DMS153 treated with DMSO at 0.1 percent for 48 hours (cell line): ENCODE measurements at regions not wholly inside any gene's neighbourhood (a gene's known extent, or its start where the extent isn't known, plus 50 kb on each side); places are given as distances from the start of the nearest gene placed in this dataset.
A peak's percentile ranks its signal among the peaks of the same experiment; 100 is the strongest.

ENCODE experiments used
- DNase-seq: peaks from one replicate; lab custom pipeline; 2025; ENCODE audit not compliant: unreplicated experiment; lab: John Stamatoyannopoulos, UW

DNA sequence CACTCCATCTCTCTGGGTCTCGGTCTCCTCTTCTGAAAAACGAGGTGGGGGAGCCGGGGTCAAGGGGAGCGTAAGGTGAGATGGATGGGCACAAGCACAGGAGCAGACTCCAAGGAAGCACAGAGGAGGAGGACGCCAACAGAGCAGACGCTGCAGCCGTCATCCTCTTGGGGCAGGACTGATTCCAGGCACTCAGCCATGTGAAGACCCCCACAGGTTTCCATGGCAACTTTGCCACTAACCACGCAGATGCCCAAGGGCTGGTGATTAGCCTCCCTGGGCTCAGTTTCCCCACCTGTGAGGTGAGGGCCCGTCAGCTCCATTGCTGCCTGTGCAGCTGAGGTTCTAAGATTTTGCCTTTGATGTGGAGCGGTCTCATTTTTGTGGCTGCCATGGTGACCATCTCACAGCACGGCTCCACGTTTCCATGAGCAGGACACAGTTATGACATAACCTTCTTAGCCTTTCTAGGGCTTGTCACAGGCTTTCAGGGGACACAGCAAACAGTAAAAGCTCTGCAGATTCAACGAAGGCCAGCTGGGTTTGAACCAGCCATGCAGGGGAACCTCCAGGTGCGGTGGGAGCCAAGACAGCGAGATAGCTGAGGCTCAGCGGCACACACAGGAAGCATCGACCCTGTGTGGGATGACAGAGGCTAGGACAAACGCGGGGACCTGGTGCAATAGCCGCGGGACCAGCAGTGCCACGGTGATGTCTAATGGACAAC is 170.3 kb downstream of the NUP210 start:
- DNase-seq, result no peak

DNA sequence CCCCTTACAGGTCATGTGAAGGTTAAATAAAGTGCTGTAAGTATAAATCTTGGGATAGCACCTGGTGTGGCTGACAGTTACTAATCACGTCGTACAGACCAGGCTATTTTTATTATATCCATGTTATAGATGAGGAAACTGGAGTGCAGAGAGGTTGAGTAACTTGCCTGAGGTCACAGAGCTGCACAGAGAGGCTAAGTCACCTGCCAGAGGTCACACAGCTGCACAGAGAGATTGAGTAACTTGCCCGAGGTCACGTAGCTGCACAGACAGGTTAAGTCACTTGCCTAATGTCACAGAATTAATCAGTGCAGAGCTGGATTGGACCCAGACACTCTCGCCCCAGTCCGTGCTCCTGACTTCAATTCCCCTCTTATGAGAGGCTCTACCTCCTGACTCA is 171.5 kb downstream of the NUP210 start:
- DNase-seq, result no peak

DNA sequence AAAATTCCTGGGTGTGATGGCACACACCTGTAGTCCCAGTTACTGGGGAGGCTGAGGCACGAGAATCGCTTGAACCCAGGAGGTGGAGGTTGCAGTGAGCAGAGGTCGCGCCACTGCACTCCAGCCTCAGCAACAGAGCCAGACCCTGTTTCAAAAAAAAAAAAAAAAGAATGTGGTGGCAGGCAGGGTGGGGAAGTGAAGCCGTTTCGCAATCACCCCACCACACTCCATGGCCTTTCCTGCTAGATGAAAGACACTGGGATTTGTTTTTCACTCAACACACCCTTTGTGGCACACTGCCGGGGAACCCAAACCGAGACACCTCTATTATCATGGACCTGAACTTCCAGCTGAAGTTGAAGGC is 172.4 kb upstream of the IQSEC1 start:
- no peak for DNase-seq

DNA sequence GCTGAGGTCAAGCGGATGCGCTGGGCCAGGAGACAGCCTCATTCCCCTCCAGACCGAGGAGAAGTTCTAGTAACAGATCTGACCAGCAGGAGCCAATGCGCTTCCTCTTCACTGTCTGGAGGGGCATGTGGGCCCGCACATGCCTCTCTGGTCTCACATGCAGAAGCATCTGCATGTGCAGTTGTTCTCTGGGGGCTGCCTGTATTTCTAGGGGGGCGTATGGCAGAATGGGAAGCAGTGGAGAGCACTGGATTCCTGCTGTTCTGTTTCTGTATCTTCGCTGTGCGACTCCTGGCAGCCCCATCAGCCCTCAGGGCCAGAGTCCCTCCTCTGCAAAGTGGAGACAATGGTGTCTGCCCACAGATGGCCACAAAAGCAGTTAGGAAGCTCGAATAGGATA is 170.4 kb upstream of the IQSEC1 start:
- DNase-seq, result no peak

DNA sequence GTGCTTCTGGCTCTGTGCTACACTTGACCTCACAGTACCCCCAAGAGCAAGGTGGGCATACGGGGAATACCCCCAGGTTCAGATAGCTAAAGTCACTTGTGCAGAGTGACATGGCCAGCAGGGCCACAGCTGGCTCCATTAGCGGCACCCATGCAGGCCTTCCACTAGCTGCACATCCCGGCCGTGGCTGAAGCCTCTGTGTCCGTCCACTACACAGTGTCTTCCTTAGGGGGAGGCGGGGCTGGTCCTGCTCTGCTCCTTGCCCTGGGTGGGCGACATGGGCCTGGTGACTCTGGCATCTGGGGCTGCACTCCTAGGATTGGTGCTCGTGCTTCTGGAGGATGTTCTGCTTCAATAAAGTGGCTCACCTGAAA is 169.1 kb upstream of the IQSEC1 start:
- no peak for DNase-seq

DNA sequence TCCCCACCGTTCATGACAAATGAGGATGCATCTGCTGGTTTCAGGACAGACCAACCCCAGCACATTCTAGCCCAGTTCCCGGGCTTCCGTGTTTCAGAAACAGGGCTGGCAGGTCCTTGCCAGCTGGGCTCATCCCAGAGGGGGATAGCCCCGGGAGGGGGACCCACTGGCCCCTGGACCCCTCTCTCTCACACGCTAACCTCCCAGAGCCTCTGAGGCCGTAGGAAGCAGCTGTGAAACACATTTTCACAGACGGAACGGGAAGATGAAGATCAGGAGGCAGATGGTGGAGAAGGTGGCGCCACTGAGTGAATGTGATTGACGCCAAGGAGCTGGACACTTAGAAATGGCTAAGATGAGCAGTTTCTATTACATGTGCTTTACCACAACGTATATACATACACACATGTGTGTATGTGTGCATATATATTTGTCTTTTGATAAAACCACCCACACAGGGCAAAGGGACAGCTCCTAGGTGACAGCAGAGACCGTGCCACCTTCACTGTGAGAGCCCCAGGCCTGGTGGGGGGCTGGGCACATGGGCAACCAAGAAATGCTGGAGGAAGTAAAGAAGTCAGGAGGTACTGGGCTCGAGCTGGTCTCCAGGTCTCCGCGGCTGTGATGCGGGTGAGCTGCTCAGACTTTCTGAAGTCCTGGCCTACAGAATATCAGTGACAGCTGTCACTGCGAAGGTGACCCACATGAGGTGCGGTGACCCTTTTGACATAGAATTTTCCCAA is 168.6 kb upstream of the IQSEC1 start:
- no peak for DNase-seq

DNA sequence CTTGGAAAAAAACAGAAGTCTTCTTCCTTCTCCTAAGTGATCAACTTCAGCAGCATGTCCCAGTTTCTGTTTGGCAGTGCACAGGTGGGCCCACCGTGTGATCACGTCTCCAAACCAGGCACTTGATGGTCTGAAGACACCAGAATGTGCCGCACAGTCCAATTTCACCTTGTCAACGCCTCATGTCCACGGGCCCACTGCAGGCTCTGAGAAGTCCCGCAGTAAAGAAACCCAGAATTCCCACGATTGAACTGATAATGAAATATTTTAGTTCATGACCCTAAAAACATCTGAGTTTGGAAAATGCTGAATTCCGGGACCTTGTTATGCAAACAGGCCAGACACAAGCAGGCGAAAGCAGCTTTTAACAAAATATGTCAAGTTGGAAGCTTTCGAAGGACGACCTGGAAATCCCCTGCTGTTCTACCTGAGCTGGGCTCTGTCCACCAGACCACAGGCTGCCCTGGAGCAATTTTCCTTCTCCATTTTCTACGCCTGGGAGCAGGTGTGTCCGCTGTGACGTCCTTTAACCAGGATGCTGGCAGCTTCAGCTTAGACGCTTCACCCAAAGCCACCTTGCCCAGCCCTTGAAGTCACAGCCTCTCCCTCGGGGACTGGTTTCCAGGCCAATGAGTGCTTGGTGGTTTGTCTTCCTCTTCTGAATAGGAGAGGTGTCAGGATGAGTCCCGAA is 167.8 kb upstream of the IQSEC1 start:
- DNase-seq, result no peak

DNA sequence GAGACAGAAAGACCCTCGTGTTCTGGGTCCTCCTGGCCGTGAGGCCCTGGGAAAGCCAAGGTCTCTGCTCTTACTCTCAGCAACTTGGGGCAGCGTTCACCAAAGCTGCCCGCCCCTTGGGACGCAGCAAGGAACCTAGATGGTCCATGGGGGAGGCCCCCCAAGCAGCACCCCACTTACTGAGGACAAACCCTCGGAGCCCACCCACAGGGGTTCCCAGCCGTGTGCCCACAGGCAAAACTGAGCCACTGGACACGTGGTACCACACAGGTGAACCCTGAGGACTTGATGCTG is 166.2 kb upstream of the IQSEC1 start:
- no peak for DNase-seq

DNA sequence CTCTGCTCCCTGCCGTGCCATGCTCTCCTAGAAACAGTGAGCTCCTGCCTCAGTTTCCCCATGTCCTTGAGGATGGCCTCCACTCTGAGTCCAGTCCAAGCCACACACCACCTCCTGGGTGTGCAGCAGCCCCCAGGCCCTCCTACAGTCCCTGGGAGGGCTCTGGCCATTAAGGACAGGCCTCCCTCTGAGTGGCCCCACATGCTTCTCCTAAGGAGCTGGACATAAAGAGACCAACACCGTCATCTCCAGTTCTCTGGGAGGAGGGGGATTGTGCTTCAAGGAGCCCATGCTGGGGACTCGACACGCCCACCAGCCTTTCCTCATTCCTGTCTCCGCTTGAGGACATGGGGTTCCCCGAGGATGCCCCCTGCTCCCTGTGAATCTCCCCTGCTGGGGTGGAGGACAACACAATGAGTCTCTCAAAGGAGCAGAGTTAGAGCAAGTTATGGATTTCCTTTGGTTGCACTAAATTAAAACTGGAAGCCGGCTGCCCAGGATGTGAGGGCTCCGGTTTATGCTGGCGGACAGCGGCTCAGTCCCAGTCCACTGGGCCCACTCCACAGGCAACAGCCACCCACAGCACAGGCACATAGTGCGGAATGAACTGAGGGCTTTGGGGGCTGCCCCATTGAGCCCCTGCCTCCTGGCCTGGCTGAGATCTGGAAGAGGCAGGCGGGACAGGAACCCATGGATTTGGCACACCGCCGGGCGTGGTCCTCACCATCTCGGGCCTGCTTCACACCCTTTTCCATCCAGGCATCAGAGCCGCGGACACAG is 165.6 kb upstream of the IQSEC1 start:
- DNase-seq, result no peak

DNA sequence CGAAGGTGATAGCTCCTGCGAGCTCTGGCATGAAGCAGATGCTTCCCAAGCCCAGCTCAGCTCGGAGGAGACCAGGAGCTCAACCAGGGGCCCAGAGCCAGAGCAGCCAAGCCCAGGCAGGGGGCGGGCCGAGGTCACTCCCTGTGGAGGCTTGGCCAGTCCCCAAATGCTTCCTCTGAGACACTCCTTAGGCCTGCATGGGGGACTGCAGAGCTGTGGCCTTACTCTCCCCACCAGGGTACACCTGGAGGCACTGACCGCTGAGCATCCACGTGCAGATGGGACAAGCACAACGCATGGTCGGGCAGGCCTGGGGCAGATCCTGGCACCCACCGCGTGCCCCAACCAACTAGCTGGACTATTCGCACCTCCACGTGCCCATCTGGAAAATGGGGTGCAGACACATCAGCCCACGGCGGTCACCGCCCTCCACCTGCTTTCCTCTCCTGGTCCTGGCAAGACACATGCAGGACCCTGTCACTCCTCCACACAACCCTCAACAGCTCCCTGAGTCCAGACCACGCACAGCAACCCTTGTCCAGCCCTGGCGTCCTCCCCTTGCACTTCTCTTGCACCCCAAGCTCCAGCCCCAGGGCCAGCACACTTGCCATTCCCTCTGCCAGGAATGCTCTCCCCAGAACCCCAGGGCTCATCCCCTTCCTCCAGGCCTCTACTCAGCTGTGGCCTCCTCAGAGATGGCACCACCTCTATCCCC is 164.7 kb upstream of the IQSEC1 start:
- DNase-seq, result no peak

DNA sequence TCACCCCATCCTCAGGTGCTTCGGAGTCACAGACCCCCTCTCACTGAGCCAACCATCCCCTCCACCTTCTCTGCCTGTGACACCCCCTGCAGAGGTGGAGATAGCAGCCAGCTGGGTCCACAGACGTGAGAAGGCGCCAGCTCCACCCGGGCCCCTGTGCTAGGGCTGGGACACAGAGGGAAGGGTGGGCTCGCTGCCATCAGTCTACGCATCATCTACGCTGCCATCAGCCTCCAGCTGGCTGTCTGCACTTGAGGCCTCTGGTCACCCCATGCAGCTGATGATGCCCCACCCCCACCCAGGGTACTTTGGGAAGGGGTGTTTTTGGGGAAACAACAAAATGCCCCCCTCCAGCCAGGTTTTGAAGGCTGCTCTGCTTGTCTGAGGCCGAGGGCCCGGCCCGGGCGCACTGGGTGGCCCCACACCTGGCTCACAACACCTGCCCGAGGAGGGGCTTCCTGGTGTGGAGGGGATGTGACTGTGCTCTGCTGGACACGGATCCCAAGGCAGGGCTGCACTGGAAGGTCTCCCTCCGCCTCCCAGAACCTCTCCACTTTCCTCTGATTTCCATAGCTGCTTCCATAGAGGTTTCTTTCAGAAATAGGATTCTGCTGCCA is 163.4 kb upstream of the IQSEC1 start:
- DNase-seq, result no peak

DNA sequence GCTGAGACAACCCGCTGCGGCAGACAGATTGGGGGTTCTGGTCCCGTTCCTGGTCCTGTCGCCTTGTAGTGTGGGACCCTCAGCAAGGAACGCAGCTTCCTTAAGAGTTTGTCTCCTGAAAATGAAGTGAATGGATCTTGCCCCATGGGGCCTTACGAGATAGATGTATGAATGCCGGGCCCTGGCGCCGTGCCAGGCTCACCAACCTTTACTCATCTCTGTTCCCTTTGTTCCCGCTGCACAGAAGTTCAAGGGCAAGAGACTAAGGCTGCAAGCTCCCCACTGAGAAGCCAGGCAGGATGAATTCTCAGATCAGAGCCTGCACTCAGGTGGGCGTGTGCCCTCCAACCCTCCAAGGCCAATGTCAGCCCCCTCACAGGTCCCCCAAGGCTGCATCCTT is 162.7 kb upstream of the IQSEC1 start:
- peak; percentile 12 for DNase-seq

DNA sequence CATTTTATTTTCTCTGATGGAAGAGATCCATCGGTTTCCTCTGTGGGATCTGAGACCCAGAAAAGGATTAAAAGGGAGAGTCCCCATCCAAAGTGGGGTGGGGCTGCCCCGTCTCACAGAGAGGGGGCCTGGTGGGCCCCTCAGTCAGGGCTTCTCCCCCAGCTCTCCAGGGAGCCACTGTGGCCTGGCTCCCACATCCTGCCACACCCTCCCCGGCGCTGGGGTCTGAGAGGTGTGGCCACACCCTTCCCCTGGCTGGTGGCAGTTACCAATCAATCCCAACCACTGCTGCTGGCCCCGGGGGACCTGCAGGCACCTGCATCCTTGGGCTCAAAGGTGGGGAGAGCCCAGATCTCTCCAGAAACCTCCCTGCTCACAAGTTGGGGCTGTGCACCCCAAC is 161.8 kb upstream of the IQSEC1 start:
- peak; percentile 5 for DNase-seq

DNA sequence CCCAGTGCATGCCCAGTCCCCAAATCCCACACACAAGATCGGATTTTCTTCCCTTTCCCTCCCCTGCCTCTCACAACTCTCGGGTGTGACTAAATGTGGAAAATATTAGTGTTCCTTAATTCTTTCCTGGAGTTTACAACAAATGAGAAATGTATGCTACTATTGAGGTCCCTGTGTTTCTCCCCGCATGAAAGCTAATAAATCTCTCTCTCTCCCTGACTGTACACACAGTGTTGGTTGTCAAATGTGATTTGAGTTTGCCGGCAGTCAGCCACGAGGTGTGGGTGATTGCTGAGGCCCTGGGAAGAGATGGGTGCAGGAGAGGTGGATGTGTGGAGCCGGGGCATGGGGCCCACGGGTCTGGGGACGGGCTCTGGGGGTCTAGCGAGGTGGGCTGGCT is 161.4 kb upstream of the IQSEC1 start:
- DNase-seq, result no peak

DNA sequence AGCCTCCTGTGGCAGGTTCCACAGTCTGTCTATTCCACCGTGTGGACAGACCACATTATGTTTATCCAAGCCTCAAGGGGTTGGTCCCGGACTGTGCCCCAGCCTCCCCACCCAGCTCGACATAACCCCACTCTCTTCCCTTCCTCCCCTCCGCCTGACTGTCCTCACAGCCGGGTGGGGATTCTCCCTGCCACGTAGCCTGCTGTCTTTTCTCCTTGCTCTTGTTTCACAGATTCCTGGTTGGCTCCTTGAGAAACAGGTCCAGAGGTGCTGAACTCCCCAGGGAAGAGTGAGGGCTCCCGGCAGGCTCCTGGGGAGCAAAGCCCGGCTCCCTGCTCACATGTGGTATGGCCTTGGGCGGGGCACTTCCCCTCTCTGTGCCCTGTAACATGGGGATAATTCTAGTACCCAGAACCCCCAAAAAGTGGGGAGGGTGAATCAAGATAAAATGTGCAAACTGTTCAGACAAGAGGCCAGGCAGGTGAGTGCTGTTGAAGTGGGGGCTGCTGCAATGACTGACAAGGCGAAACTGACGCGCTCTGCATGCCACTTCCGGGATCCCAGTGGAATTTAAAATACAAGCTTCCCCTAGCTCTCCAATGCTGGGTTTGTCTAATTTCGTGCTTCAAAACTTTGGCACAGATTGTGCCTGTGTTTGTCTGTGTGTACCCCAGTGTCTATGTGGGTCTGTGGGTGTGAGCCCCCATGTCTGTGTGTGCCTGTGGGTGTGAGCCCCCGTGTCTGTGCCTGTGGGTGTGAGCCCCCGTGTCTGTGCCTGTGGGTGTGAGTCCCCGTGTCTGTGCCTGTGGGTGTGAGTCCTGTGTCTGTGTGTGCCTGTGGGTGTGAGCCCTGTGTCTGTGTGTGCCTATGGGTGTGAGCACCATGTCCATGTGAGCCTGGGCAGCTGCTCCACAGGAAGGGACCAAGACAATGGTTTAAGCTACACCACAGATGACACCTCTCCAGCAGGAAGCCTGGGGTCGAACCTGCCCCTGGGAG is 160.6 kb upstream of the IQSEC1 start:
- DNase-seq, result no peak

DNA sequence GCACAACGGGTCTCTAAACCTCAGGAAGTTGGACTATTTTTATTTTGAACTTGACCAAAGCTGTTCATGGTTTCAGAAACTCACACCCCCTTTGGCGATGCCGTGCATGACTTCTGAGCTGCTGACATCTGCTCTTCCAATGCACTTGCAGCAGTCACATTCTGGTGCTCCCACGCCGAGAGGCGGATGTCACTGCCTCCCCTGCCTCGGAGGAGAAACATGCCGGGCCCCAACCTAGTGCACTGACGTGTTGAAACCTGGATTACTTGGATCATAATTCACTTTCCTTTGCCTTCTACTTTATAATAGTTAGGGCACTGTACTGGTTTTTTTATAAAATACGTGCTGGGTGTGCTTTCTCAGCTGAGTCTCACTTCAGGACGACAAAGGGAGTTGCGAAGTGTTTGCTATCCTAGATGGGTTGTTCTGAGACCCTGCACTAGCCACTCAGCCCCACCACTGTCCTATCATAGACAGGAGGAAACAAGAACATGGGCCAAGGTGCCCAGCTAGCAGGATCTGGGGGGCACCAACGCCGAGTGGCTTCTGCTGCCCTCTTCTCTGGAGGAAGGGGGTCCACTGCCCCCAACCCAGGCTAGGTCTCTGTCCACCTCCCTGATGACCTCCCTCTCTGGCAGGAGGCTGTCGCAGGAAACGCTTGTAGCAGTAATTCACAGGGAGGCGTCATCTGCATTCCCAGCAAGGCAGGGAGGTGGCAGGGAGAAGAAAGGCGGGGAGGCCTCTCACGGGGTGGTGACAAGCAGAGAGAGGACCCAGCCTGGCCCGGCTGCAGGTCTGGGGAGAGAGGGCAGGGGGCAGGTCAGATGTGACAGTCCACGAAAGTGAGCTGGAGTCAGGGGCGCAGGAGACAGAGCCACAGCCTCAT is 158.8 kb upstream of the IQSEC1 start:
- DNase-seq, result no peak

DNA sequence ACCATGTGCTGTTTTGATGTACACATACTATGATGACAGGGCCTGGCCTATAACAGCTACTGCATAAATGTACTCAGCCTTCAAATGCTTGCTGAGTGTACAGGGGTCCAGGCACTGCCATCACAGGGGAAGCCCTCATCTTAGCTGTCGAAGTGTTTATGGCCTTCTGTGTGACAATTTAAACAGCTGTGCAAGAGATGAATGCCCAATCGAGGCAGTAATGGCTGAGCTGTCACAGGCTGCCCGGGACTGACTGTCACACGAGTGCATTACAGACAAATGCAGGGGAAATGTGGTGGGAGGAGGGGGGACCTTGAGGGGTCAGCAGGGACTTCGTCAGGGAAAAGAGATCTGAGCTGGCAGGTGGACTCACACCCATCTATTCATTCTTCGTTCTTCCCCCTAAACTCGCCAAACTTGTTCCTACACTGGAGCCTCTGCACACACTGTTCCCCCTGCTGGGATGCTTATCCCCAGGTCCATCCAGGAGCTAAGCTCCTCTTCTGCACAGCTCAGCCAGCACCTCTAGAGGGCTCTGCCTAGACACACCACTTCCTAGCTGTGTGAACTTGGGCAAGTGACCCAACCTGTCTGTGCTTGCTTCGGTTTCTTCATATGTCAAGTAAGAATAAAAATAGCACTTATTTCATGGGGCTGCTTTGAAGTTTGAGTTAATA is 156.2 kb upstream of the IQSEC1 start:
- no peak for DNase-seq

DNA sequence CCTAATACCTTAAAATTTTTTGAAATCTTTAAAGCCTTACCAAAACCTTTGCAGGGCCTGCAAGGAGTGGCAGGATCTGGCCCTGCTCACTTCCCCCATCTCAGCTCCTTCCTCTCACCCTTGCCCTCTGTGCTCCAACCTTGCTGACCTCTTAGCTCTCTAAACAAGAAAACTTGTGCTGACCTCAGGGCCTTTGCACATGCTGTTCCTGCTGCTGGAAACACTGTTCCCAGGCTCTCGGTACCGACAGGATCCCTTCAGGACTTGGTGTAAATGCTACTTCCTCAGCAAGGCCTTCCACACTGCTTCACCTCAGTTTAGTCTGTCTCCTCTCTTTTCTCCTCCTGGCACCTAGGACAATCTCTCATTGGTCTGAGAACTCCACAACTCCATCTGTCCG is 155.4 kb upstream of the IQSEC1 start:
- no peak for DNase-seq
